Activated CD4-positive, alpha-beta T cell treated with anti-CD3 and anti-CD28 coated beads, Interleukin-2, Interleukin-4, amounts not matched to agents 100 ng/mL and 50 ng/mL, durations not matched to agents 16 hours and 8 hours (primary cell): ENCODE measurements at regions not wholly inside any gene's neighbourhood (a gene's known extent, or its start where the extent isn't known, plus 50 kb on each side); places are given as distances from the start of the nearest gene placed in this dataset.
"Not testable (repeated sequence)": the region's sequence is repeated elsewhere in the genome, so short reads cannot be mapped to it uniquely, and the experiment has no call there.

Experiments
- DNase-seq: peaks from one replicate; pipeline ENCODE4 v3.0.0-alpha.2; 2020; ENCODE audit warnings: low spot score

GRCh38 chr22:48079505-48080290 is 1317.2 kb downstream of the TBC1D22A start:
- no peak for DNase-seq

- no peak for DNase-seq
Measured at GRCh38 chr22:48078825-48079224, 1316.4 kb downstream of the TBC1D22A start.

DNA sequence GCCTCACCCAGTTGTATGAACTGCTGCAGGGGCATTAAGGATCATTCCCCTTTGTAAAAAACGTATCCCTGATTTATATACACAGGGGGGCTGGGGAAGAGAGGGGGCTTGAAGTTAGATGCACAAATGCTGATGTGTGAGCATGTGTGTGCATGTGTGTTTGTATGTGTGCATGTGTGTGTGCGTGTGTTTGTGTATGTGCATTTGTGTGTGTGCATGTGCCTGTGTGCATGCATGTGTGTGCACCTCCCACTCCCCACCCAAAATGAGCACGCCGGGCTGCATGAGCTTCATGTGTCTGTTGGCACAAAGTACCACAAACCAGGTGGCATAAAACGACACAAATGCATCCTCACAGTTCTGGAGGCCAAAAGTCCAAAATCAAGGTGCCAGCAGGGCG is 1315.2 kb downstream of the TBC1D22A start:
- no peak for DNase-seq

GRCh38 chr22:48076008-48076407 is 1313.6 kb downstream of the TBC1D22A start:
- no peak for DNase-seq

- DNase-seq, result no peak
Measured at GRCh38 chr22:48075604-48076003, 1313.2 kb downstream of the TBC1D22A start.

DNA sequence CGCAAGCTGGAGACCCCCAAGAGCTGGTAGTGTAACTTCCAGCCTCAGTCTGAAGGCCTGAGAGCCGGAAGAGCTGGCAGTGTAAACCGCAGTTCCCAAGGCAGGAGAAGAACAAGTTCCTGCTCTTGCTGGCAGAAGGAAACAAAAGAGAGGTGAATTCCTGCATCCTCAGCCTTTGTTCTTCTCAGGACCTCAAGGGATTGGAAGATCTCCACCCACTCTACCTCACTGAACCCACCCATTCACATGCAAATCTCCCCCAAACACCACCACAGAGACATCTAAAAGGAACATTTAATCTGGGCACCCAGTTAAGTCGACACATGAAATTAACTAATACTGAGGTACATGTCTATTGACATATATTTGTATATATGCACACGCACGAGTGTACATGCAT is 1310.3 kb downstream of the TBC1D22A start:
- no peak for DNase-seq

DNA sequence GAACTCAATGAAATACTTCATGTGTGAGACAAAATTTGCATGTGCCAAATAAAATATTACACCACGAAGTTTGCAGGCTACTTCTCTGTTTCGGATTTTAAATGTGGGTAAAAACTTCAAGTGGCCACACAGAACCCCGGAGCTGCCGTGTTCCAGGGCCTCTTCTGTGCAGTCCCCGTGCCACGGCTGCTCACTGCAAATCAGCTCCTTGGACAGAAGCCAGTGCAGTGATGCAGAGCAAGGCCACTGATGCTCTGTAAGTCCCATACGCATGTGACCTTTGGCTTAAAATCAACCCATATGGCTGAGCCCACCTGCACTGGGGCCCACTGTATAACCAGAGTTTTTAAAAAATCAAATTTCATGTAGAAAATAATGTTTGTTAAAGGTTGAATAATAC is 1309.4 kb downstream of the TBC1D22A start:
- DNase-seq, result no peak

- no peak for DNase-seq
Measured at GRCh38 chr22:48071305-48071704, 1308.9 kb downstream of the TBC1D22A start.

DNA sequence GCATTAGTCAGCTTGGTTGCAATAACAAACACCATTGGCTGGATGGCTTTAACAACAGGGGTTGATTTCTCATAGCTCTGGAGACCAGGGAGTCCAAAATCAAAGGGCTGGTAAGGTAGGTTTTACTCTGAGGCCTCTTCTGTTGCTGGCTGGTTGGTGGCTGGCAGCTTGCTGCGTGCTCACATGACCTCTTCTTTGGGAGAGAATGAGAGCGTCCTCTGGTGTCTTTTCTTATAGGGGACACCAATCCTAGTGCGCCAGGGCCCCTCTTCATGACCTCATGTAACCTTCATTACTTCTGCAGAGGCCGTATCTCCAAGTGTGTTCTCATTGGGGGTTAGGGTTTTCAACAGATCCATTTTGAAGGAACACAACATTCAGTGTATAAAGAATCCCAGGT is 1308.3 kb downstream of the TBC1D22A start:
- DNase-seq, result no peak

DNA sequence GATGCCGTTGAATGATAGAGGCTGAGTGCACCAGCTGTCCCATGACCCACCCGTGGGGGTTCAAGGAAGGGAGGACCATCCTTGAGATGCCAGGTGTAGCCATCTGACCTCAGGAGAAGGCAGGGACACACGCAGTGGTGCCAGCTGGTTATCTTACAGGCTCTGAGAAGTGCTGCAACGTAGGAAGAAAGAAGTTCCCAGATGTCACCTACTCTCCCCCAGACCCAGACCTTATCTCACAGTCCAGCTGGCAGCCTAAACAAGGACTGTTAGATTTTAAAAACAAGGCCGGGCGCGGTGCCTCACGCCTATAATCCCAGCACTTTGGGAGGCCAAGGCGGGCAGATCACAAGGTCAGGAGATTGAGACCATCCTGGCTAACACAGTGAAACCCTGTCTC is 1307.6 kb downstream of the TBC1D22A start:
- no peak for DNase-seq

DNA sequence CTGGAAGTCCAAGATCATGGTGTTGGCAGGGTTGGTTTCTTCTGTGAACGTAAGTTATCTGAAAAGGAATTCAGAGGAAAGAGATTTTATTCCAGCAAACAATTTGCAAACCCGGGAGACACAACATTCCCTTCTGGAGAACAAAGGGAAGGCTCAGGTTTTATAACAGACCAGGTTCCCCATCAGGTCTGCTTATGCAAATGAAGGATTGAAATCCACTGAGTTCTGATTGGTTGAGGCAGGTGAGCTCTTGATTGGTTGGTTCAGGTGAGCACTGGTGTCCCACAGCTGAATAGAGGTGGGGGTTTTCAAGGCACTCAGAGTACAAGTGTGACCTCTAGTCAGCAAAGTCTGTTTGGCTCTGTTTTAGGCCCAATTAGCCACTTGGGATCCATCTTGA is 1306.8 kb downstream of the TBC1D22A start:
- no peak for DNase-seq

DNA sequence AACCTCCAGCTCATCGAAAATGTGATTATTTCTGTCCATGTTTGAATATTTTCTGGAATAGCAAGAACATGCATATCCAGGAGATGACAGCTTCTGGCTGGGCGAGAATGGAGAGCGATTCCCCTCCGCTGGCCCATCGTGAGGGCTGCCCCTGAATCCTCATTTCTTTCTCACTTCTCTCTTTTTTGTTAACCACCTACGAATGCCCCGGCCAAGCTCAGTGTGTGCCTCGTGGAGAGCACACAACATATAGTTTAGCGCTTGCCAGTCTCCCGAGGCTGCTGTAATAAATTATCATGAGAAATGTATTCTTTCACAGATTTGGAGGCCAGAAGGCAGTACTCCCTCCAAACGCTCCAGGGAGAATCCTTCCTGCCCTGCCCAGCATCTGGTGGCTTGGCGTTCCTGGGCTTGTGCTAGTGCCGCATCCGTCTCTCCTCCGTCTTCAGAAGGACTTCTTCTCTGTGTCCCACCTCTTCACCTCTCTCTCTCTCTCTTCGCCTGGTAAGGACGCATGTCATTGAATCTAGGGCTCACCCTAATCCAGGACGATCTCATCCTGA is 1306.0 kb downstream of the TBC1D22A start:
- DNase-seq, result no peak

- DNase-seq, result no peak
Measured at GRCh38 chr22:48065892-48066291, 1303.4 kb downstream of the TBC1D22A start.

- no peak for DNase-seq
Measured at GRCh38 chr22:48061726-48062125, 1299.3 kb downstream of the TBC1D22A start.

DNA sequence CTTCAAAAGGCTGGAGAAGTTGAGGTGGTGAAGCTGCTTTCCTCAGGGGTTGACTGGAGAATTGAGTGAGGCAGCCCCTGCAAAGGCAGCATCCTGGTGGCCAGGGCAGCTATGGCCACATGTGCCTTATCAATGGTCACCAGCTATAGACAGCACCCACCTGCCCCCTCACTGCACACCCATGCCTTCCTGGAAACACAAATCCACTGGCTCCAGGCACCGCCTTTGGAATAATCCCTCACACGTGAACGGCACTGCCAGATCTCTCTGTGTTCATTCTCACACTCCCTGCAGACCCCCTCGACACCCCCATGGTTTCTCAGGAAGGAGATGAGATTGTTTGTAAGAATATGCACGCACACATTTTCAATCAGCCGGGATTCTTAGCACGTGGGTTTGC is 1297.8 kb downstream of the TBC1D22A start:
- DNase-seq, result no peak

- not testable (repeated sequence) for DNase-seq
Measured at GRCh38 chr22:48059521-48059920, 1297.1 kb downstream of the TBC1D22A start.

GRCh38 chr22:48057116-48057835 is 1294.8 kb downstream of the TBC1D22A start:
- DNase-seq, result no peak

- DNase-seq, result no peak
Measured at GRCh38 chr22:48055827-48056226, 1293.4 kb downstream of the TBC1D22A start.

- no peak for DNase-seq
Measured at GRCh38 chr22:48055185-48055584, 1292.7 kb downstream of the TBC1D22A start.

DNA sequence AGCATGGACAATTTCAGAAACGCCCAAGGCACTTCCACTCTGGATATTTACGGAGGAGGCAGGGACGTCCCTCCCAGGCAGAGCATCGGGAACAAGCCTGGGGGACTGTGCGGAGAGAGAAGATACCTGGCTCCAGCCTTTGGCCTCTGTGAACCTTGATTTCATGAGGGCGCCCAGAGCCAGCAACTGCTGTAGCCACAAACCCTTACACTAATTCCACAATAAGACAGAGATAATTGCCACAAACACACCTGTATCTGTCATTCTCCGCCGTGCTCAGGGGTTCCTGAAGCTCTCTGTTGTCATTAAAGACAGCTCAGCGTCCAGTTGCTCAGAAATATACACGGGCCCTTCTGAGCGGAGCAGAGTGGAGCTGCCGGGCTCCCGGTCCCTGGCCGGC is 1292.1 kb downstream of the TBC1D22A start:
- DNase-seq, result no peak

GRCh38 chr22:48053973-48054372 is 1291.5 kb downstream of the TBC1D22A start:
- DNase-seq, result no peak

- DNase-seq, result no peak
Measured at GRCh38 chr22:48053486-48053885, 1291.0 kb downstream of the TBC1D22A start.

GRCh38 chr22:48052621-48052890 is 1290.1 kb downstream of the TBC1D22A start:
- DNase-seq, result no peak
